ENCODE measurements at regions not wholly inside any gene's neighbourhood (a gene's known extent, or its start where the extent isn't known, plus 50 kb on each side); places are given as distances from the start of the nearest gene placed in this dataset.

- TF ChIP-seq, protein P1, sequence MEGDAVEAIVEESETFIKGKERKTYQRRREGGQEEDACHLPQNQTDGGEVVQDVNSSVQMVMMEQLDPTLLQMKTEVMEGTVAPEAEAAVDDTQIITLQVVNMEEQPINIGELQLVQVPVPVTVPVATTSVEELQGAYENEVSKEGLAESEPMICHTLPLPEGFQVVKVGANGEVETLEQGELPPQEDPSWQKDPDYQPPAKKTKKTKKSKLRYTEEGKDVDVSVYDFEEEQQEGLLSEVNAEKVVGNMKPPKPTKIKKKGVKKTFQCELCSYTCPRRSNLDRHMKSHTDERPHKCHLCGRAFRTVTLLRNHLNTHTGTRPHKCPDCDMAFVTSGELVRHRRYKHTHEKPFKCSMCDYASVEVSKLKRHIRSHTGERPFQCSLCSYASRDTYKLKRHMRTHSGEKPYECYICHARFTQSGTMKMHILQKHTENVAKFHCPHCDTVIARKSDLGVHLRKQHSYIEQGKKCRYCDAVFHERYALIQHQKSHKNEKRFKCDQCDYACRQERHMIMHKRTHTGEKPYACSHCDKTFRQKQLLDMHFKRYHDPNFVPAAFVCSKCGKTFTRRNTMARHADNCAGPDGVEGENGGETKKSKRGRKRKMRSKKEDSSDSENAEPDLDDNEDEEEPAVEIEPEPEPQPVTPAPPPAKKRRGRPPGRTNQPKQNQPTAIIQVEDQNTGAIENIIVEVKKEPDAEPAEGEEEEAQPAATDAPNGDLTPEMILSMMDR (IDR thresholded peaks at IDR 0.05): no peak
- TF ChIP-seq POLR2A (IDR thresholded peaks at IDR 0.05): no peak
Observed at GRCh38 chr2:16511041-16511440, 154.6 kb downstream of the CYRIA start.
